Loucy (cell line): ENCODE measurements at regions not wholly inside any gene's neighbourhood (a gene's known extent, or its start where the extent isn't known, plus 50 kb on each side); places are given as distances from the start of the nearest gene placed in this dataset.

ENCODE experiments used
- H2AFZ ChIP-seq: fragments of 200-600 bp; sonication (generic); 2 replicates; pipeline ENCODE4 v1.6.0; 2016; ENCODE audit warnings: antibody characterized with exemption, mild to moderate bottlenecking, low read length, moderate library complexity
- H3F3A ChIP-seq: fragments of 200-600 bp; 2 replicates; pipeline ENCODE4 v1.6.0; 2016; ENCODE audit warnings: antibody characterized with exemption, low read depth, mild to moderate bottlenecking
- H3K27me3 ChIP-seq: fragments of 200-600 bp; sonication (generic); 2 replicates; pipeline ENCODE4 v1.6.1; 2014; ENCODE audit warnings: low read length, mild to moderate bottlenecking; ENCODE audit not compliant: insufficient read depth, poor library complexity, severe bottlenecking
- H3K36me3 ChIP-seq: fragments of 200-600 bp; sonication (generic); 2 replicates; pipeline ENCODE4 v1.6.1; 2016; ENCODE audit warnings: low read length; ENCODE audit not compliant: insufficient read depth
- H3K4me1 ChIP-seq: fragments of 200-600 bp; sonication (generic); 2 replicates; pipeline ENCODE4 v1.5.1; 2014; ENCODE audit warnings: low read length, mild to moderate bottlenecking; ENCODE audit not compliant: insufficient read depth, poor library complexity, severe bottlenecking
- H3K4me2 ChIP-seq: fragments of 200-600 bp; sonication (generic); 2 replicates; pipeline ENCODE4 v1.6.0; 2014; ENCODE audit warnings: antibody characterized with exemption, low read length, low read depth, mild to moderate bottlenecking; ENCODE audit not compliant: poor library complexity, severe bottlenecking
- H3K4me3 ChIP-seq: fragments of 200-600 bp; sonication (generic); 2 replicates; pipeline ENCODE4 v1.5.1; 2014; ENCODE audit warnings: low read length, mild to moderate bottlenecking, mixed read lengths; ENCODE audit not compliant: poor library complexity, severe bottlenecking
- H3K79me2 ChIP-seq: fragments of 200-600 bp; sonication (generic); 2 replicates; pipeline ENCODE4 v1.6.1; 2014; ENCODE audit warnings: low read length; ENCODE audit not compliant: insufficient read depth
- H3K9ac ChIP-seq: fragments of 200-600 bp; sonication (generic); 2 replicates; pipeline ENCODE4 v1.6.0; 2014; ENCODE audit warnings: mild to moderate bottlenecking, low read depth, low read length, moderate library complexity; ENCODE audit not compliant: poor library complexity, severe bottlenecking
- H3K9me2 ChIP-seq: fragments of 200-600 bp; sonication (generic); replicated peaks from 2 replicates; pipeline ENCODE4 v1.6.1; 2016; ENCODE audit warnings: low read depth, low read length, mixed read lengths
- H3K9me3 ChIP-seq: fragments of 200-600 bp; sonication (generic); 2 replicates; pipeline ENCODE4 v1.6.1; 2014; ENCODE audit warnings: mild to moderate bottlenecking, antibody characterized with exemption, low read length, low read depth; ENCODE audit not compliant: insufficient read depth
- H4K20me1 ChIP-seq: fragments of 200-600 bp; sonication (generic); 2 replicates; pipeline ENCODE4 v1.6.0; 2014; ENCODE audit warnings: antibody characterized with exemption, low read length, mild to moderate bottlenecking; ENCODE audit not compliant: insufficient read depth, poor library complexity, severe bottlenecking
- EZH2phosphoT487 ChIP-seq: fragments of 200-600 bp; IDR thresholded peaks from 2 replicates; pipeline ENCODE4 v1.6.1; 2018; ENCODE audit warnings: antibody characterized with exemption, mild to moderate bottlenecking, moderate library complexity, borderline replicate concordance
- TF ChIP-seq, protein P1 (sequence below): fragments of 200-600 bp; sonication (generic); conservative IDR thresholded peaks from 2 replicates; pipeline ENCODE4 v1.5.1; 2014; ENCODE audit warnings: mild to moderate bottlenecking, antibody characterized with exemption, low read length

DNA sequence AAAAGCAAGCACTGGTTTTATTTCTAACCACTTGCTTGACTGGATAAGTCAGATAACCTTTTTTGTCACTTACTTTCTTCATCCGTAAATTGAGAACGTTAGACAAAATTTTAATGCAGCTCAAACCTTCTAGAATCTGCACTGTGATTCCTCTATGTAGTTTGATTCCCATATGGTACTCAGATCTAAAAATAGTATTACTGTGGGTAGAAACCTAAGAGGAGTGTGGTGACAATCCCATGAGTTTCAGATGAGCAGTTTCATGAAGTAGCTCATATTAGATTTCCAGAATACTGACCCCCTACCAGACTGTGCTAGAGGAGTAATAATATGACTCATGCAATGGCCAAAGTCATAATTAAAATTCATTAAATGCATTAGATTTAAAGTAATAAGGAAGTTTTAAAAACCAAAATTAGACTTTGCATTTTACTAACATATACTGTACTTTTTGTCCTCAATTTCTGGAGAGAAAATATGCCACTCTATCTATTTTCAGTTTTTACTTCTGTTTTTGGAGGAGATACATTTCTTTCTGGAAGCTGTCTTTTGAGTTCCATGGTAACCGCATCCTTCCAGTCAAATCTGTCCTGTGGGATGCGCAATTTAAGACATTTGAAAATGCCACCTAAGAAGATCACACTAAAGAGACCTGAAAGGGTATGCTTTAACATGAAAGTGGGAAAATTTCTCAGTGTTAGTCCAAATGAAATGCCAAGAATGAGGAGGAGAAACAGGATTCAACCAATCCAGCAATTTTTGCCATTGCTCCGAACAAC is 64.1 kb upstream of the GPM6A start:
- H4K20me1 ChIP-seq, result no peaks in the 10 kb centered on the region
- H3K9me2 ChIP-seq, result no peaks in the 10 kb centered on the region
- no peaks in the 10 kb centered on the region for H3F3A ChIP-seq
- H3K27me3 ChIP-seq, result no peaks in the 10 kb centered on the region
- H3K4me3 ChIP-seq, result no peak overlapping the region
- no peak for TF ChIP-seq EZH2phosphoT487
- TF ChIP-seq, protein P1, sequence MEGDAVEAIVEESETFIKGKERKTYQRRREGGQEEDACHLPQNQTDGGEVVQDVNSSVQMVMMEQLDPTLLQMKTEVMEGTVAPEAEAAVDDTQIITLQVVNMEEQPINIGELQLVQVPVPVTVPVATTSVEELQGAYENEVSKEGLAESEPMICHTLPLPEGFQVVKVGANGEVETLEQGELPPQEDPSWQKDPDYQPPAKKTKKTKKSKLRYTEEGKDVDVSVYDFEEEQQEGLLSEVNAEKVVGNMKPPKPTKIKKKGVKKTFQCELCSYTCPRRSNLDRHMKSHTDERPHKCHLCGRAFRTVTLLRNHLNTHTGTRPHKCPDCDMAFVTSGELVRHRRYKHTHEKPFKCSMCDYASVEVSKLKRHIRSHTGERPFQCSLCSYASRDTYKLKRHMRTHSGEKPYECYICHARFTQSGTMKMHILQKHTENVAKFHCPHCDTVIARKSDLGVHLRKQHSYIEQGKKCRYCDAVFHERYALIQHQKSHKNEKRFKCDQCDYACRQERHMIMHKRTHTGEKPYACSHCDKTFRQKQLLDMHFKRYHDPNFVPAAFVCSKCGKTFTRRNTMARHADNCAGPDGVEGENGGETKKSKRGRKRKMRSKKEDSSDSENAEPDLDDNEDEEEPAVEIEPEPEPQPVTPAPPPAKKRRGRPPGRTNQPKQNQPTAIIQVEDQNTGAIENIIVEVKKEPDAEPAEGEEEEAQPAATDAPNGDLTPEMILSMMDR, result no peak
- no peaks in the 10 kb centered on the region for H3K79me2 ChIP-seq
- H2AFZ ChIP-seq, result no peak overlapping the region
- H3K4me1 ChIP-seq, result no peaks in the 10 kb centered on the region
- no peak overlapping the region for H3K9ac ChIP-seq
- H3K36me3 ChIP-seq, result no peaks in the 10 kb centered on the region
- no peaks in the 10 kb centered on the region for H3K9me3 ChIP-seq
- no peak overlapping the region for H3K4me2 ChIP-seq

DNA sequence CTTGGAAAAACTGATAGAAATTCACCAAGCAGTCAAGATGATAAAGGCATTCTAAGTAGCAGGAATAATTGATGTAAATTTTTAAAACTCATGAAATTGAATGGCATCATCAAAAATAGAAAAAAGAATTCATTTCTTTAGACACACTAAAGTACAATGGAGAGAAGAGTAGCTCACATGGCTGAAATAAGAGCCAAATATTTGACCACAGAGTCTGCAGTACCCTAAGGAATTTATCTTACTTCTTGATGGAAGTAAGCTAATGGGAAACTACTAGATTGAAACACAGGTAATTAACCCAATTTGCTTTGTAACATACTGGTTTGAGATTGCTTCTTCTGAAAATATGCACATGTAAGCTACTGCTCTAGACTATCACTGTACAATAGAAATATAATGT is 70.8 kb upstream of the GPM6A start:
- Histone ChIP-seq H3K4me3 (no peak overlapping the region), H4K20me1 (no peaks in the 10 kb centered on the region), H3K4me1 (no peaks in the 10 kb centered on the region), H3K9me3 (no peaks in the 10 kb centered on the region), H3F3A (no peaks in the 10 kb centered on the region), H3K9me2 (no peaks in the 10 kb centered on the region), H3K4me2 (no peak overlapping the region), H3K79me2 (no peaks in the 10 kb centered on the region), H3K27me3 (no peaks in the 10 kb centered on the region), H3K36me3 (no peaks in the 10 kb centered on the region), H3K9ac (no peak overlapping the region), H2AFZ (no peak overlapping the region)
- TF ChIP-seq EZH2phosphoT487, result no peak
- TF ChIP-seq, protein P1, result no peak

DNA sequence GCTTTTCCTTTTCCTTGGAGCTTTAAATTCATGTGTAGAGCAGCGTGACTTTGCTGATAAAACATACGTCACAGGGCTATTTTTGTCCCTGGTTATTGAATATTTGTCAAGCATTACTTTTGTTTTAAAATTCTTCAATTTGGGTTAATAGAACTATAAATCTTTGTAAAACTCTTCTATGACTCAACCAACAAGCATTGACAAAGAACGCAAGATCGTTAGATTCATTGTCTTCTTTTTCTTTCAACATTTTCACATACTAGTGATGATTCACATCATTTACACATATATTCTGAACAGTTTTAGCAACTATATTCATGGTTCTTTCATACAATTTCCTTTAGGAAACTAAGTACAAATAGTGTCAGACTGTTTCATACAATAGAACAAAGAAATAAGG is 72.0 kb upstream of the GPM6A start:
- no peak overlapping the region for H2AFZ ChIP-seq
- H3K9me3 ChIP-seq, result no peaks in the 10 kb centered on the region
- H3K27me3 ChIP-seq, result no peaks in the 10 kb centered on the region
- H3F3A ChIP-seq, result no peaks in the 10 kb centered on the region
- no peaks in the 10 kb centered on the region for H3K36me3 ChIP-seq
- no peak overlapping the region for H3K4me3 ChIP-seq
- H3K79me2 ChIP-seq, result no peaks in the 10 kb centered on the region
- no peak for TF ChIP-seq EZH2phosphoT487
- TF ChIP-seq, protein P1, result no peak
- no peaks in the 10 kb centered on the region for H3K4me1 ChIP-seq
- no peaks in the 10 kb centered on the region for H4K20me1 ChIP-seq
- no peak overlapping the region for H3K9ac ChIP-seq
- H3K4me2 ChIP-seq, result no peak overlapping the region
- no peaks in the 10 kb centered on the region for H3K9me2 ChIP-seq
